ENCODE measurements at regions not wholly inside any gene's neighbourhood (a gene's known extent, or its start where the extent isn't known, plus 50 kb on each side); places are given as distances from the start of the nearest gene placed in this dataset.
"Not testable (repeated sequence)": the region's sequence is repeated elsewhere in the genome, so short reads cannot be mapped to it uniquely, and the experiment has no call there.

DNA sequence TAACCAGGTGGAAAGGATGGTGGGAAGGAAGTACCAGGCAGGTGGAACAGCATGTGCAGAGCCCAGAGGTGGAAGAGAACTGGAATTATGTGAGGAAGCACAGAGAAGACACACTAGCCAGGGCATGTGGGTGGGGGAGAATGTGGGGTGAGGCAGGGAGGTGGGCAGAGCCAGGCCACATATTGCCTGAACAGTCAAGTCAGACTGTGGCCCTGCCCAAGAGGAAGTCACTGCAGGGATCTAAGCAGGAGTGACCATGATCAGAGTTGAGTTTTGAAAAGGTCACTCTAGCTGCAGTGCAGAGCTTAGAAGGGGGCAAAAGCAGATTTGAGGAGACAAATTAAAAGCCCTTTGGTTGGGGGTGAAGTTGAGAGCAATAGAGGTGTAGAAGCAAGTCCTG lies 114.0 kb upstream of the SLC38A2 start:
- DNase-seq: no peak

- no peak for DNase-seq
Measured at GRCh38 chr12:46485853-46486252, 113.3 kb upstream of the SLC38A2 start.

- no peak for DNase-seq
Measured at GRCh38 chr12:46484396-46485061, 112.0 kb upstream of the SLC38A2 start.

GRCh38 chr12:46483572-46484395 lies 111.2 kb upstream of the SLC38A2 start:
- no peak for DNase-seq

DNA sequence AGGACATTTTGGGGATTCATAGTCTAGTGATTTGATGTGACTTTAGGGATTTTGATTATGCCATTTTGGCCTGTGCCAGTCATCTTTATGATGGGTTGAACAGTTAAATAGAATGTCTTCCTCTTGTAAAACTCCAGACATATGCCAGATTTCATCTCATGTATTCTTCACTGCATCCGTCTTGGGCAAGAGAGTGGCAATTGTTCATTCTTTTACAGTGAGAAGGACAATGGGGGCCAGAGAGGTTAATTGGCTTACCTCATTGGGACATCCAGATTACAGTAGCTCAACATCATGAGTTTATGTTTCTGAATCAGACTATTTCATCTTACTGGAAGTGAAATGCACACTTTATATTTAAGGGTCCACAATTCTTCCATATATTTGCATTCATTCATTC lies 108.2 kb upstream of the SLC38A2 start:
- no peak for DNase-seq

- no peak for DNase-seq
Measured at GRCh38 chr12:46480316-46480715, 107.7 kb upstream of the SLC38A2 start.

DNA sequence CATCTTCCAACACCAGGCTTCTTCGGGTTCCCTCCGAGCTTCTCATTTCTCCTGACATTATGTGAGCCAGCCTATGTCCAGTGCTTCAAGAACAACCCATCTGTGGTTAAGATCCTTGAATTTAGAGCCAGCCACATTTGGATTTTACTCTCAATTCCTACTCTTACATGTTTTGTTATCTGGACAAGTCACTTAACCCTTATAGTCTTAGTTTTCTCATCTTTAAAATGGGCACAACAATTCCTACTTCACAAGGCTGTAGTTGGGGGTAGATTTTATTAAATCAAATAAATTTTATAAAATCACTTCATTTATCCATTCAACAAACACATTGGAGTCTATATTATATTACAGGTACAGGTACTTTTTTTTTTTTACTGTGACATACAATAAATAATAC lies 105.5 kb upstream of the SLC38A2 start:
- DNase-seq: no peak

GRCh38 chr12:46477541-46477940 lies 105.0 kb upstream of the SLC38A2 start:
- no peak for DNase-seq

GRCh38 chr12:46475972-46476645 lies 103.5 kb upstream of the SLC38A2 start:
- no peak for DNase-seq

DNA sequence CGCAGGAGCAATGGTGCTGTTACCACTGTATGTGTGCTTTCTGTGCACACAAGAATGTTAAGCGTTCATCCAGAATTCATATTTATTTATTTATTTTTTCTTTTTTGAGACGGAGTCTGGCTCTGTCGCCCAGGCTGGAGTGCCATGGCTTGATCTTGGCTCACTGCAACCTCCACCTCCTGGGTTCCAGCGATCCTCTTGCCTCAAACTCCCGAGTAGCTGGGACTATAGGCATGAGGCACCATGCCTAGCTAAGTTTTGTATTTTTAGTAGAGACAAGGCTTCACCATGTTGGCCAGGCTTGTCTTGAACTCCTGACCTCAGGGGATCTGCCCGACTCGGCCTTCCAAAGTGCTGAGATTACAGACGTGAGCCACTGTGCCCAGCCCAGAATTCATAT lies 101.8 kb upstream of the SLC38A2 start:
- not testable (repeated sequence) for DNase-seq

- DNase-seq: peak; percentile 42
Measured at GRCh38 chr12:46473634-46474329, 101.2 kb upstream of the SLC38A2 start.

- no peak for DNase-seq
Measured at GRCh38 chr12:46472893-46473633, 100.5 kb upstream of the SLC38A2 start.

DNA sequence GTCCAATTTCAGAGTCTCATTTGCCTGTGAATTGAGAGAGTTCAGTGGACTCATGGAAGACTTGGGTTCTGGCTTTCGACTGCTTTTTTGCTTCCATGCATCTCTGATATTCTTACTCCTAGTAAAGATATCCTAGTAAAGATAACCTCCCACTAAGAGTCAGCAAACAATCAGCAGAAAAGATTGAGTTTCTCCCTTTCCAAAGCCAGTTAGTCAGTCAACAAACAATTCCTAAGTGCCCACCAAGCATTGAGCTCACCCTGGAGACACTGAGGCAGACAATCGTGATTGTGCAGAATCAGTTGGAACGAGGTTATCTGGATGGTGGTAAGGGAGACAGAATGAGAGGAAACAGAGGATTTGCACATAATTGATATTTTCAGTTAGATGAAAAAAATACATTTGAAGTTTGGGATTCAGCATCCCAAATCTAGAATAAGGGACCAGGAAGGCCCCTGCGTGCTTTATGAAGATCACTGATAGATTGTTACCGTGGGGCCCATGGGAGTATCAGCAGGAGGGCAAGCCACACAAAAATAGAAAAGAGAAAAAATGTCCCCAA lies 99.7 kb upstream of the SLC38A2 start:
- DNase-seq: no peak

DNA sequence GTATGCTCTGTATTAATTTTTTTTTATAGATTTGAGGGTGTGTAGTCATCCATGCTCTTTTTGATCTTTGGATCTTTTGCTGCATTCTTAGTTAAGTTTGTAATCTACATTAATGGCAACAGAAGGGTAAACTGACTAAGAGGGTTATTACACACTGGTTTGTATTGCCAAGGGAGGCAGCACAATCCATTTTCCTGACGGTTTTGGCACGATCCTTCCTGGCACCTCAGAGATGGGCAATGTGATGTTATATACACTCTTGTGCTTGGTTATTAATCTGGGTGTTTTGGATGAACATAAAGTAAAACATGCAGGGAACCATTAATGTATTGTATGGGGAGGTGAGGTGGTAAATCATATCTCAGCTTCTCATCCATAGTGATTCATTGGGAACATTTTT lies 98.8 kb upstream of the SLC38A2 start:
- no peak for DNase-seq

DNA sequence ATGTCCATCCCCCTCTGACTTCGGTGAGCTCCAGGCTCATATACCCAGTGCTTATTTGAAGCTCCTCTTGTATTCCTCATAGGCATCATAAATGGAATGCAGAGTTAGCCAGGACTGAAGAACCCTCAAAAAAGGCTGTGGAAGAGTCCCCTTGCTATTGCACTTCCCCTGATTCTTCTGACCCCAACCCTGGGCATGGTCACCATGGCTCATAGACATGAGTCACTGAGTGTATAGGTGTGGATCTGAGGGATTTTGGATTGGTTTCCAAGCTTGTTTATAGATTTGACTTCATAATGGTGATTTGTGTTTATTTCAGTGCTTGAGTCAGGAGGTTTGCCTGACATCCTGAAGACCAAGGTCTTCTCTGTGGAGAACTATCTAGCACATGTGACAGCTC lies 98.4 kb upstream of the SLC38A2 start:
- DNase-seq: no peak

GRCh38 chr12:46470036-46470627 lies 97.6 kb upstream of the SLC38A2 start:
- DNase-seq: no peak

DNA sequence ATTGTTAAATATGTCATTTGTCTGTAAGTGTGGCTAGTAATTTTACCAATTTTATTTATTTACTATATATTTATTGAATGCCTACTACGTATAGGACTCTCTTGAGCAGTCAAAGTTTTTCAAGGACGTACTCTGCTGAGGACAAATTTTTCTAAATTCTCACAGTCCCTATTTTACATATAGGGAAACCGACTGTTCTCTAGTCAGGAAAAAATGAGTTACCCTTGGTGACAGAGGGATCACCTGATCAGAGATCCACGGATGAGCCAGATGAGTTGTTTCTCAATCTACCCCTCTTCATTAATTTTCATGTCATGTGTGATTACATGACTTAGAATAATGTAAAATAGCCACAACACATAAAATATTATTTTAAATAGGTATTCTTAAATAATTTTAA lies 96.2 kb upstream of the SLC38A2 start:
- no peak for DNase-seq

DNA sequence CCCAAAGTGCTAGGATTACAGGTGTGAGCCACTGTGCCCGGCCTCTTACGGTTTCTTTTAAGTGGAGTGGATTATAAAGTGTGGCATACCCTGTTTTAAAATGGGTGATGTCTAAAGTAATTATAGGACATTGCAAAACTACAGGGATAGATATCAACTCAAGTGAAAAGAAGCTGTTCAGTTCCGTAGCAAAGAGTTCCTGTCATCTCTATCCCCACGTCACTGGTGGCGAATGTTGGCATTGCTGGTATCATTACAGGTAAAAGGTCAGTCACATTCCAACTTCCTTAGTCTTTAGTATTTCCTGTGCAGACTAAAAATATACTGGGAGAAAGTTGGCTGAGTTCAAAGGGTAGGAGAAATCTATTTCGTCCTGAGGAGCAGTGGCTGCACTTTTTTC lies 95.6 kb upstream of the SLC38A2 start:
- no peak for DNase-seq

- DNase-seq: no peak
Measured at GRCh38 chr12:46465307-46465706, 92.7 kb upstream of the SLC38A2 start.

- no peak for DNase-seq
Measured at GRCh38 chr12:46464863-46465262, 92.3 kb upstream of the SLC38A2 start.

- DNase-seq: no peak
Measured at GRCh38 chr12:46462641-46463355, 90.2 kb upstream of the SLC38A2 start.
